ENCODE measurements at regions not wholly inside any gene's neighbourhood (a gene's known extent, or its start where the extent isn't known, plus 50 kb on each side); places are given as distances from the start of the nearest gene placed in this dataset.
"Not testable (repeated sequence)": the region's sequence is repeated elsewhere in the genome, so short reads cannot be mapped to it uniquely, and the experiment has no call there.

GRCh38 chr12:11540156-11540555 lies 109.3 kb upstream of the ETV6 start:
- no peak for DNase-seq

GRCh38 chr12:11540615-11541310 lies 108.7 kb upstream of the ETV6 start:
- DNase-seq = no peak

- DNase-seq = no peak
These were observed 106.9 kb upstream of the ETV6 start for GRCh38 chr12:11542599-11542998.

GRCh38 chr12:11543457-11544158 lies 105.9 kb upstream of the ETV6 start:
- no peak for DNase-seq

- peak; percentile 11 for DNase-seq
These were observed 103.8 kb upstream of the ETV6 start for GRCh38 chr12:11545484-11546330.

- DNase-seq = not testable (repeated sequence)
These were observed 102.7 kb upstream of the ETV6 start for GRCh38 chr12:11546582-11547270.

GRCh38 chr12:11547271-11547646 lies 102.2 kb upstream of the ETV6 start:
- DNase-seq = not testable (repeated sequence)

- no peak for DNase-seq
These were observed 100.4 kb upstream of the ETV6 start for GRCh38 chr12:11549119-11549518.

- peak; percentile 2 for DNase-seq
These were observed 95.5 kb upstream of the ETV6 start for GRCh38 chr12:11553871-11554533.

- no peak for DNase-seq
These were observed 94.3 kb upstream of the ETV6 start for GRCh38 chr12:11555195-11555594.

- no peak for DNase-seq
These were observed 93.5 kb upstream of the ETV6 start for GRCh38 chr12:11555743-11556625.

- DNase-seq = no peak
These were observed 92.8 kb upstream of the ETV6 start for GRCh38 chr12:11556682-11557081.

- DNase-seq = no peak
These were observed 89.7 kb upstream of the ETV6 start for GRCh38 chr12:11559626-11560340.

GRCh38 chr12:11561411-11561810 lies 88.1 kb upstream of the ETV6 start:
- no peak for DNase-seq

GRCh38 chr12:11563785-11564739 lies 85.4 kb upstream of the ETV6 start:
- DNase-seq = no peak

- DNase-seq = no peak
These were observed 84.4 kb upstream of the ETV6 start for GRCh38 chr12:11564984-11565651.

- no peak for DNase-seq
These were observed 83.7 kb upstream of the ETV6 start for GRCh38 chr12:11565752-11566151.

- no peak for DNase-seq
These were observed 81.2 kb upstream of the ETV6 start for GRCh38 chr12:11568155-11568761.

Data from effector CD8-positive, alpha-beta T cell (primary cell).